ENCODE measurements at regions not wholly inside any gene's neighbourhood (a gene's known extent, or its start where the extent isn't known, plus 50 kb on each side); places are given as distances from the start of the nearest gene placed in this dataset.

DNA sequence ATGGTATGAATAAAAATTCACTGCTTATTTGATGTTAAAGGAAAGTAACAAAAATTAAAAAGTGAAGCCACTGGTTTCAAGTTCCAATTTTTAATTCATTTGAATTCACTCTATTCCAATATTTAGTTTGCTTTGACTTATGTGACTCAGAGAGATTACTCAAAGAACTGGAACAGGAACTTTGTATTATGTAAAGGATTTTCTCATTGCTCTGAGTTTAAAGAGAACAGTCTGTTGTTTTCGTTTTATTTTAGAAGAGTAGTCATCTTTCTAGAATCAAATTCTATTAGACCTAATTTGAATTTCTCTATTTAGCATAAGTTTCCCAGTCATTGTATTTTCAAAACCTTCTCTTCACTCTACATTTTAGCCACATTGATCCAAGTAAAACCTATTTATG lies 300.1 kb upstream of the SLC8A1 start:
- 16% methylated on average over 1 of the region's 1 CpG for WGBS (ENCODE audit: insufficient coverage, low coverage, low lambda C conversion rate, missing lambda C conversion rate)
- Histone ChIP-seq H3K4me3 (no peak overlapping the region), H3K36me3 (no peaks in the 10 kb centered on the region), H3K27me3 (no peaks in the 10 kb centered on the region), H3K9me3 (no peaks in the 10 kb centered on the region), H3K4me1 (no peaks in the 10 kb centered on the region), H3K27ac (no peak overlapping the region)
- no peak for DNase-seq
- no peak for ATAC-seq
- intact Hi-C loops (cut with DNase I), result no loop called here
- TF ChIP-seq POLR2A (IDR thresholded peaks at IDR 0.05), result no peak
- TF ChIP-seq, protein P1, sequence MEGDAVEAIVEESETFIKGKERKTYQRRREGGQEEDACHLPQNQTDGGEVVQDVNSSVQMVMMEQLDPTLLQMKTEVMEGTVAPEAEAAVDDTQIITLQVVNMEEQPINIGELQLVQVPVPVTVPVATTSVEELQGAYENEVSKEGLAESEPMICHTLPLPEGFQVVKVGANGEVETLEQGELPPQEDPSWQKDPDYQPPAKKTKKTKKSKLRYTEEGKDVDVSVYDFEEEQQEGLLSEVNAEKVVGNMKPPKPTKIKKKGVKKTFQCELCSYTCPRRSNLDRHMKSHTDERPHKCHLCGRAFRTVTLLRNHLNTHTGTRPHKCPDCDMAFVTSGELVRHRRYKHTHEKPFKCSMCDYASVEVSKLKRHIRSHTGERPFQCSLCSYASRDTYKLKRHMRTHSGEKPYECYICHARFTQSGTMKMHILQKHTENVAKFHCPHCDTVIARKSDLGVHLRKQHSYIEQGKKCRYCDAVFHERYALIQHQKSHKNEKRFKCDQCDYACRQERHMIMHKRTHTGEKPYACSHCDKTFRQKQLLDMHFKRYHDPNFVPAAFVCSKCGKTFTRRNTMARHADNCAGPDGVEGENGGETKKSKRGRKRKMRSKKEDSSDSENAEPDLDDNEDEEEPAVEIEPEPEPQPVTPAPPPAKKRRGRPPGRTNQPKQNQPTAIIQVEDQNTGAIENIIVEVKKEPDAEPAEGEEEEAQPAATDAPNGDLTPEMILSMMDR (IDR thresholded peaks at IDR 0.05), result no peak

DNA sequence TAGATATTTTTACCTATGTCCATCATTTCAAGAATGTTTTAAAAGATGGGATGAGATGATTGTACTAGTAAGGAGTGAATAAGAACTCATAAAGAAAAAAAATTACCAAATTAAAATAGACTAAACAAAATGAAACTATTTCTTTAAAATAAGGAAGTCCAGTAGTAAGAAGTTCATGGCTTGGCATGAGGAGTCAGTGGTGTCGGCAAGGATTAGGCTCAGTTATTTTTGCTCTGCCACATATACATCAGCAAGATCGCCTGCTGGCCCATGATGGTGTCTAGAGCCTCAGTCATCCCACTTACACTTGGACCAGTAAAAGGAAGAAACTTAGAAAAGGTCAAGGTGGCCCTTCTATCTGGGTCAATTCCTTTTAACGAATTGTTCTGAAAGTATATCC lies 300.9 kb upstream of the SLC8A1 start:
- Histone ChIP-seq H3K27ac (no peak overlapping the region), H3K9me3 (no peaks in the 10 kb centered on the region), H3K4me1 (no peaks in the 10 kb centered on the region), H3K36me3 (no peaks in the 10 kb centered on the region), H3K27me3 (no peaks in the 10 kb centered on the region), H3K4me3 (no peak overlapping the region)
- ATAC-seq (no peak), DNase-seq (no peak)
- intact Hi-C loops (cut with DNase I), result no loop called here
- WGBS (ENCODE audit: insufficient coverage, low coverage, low lambda C conversion rate, missing lambda C conversion rate), result 33% methylated on average over 2 of the region's 3 CpGs
- no peak for TF ChIP-seq POLR2A (IDR thresholded peaks at IDR 0.05)

DNA sequence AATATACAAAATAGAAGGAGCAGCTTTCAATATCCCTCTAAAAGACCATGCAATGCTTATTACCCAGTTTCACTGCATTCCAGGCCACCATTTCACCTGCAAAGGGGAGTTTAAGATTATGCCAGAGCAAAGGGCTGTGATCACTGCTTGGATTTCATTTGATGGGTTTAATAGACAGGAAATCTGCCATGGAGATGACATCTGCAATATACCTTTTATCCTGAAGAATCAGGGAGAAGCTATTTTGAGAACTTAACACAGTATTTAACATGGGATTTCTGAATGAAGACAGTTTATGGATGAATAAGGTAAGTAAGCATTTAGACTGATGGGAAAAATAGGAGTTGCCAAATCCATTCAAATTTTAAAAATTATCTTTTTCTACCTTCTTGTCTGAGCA lies 303.0 kb upstream of the SLC8A1 start:
- intact Hi-C loops (cut with DNase I), result no loop called here
- Histone ChIP-seq H3K4me1 (no peaks in the 10 kb centered on the region), H3K27ac (no peak overlapping the region), H3K27me3 (no peaks in the 10 kb centered on the region), H3K36me3 (no peaks in the 10 kb centered on the region), H3K4me3 (no peak overlapping the region), H3K9me3 (no peaks in the 10 kb centered on the region)
- no peak for DNase-seq
- no peak for TF ChIP-seq POLR2A (IDR thresholded peaks at IDR 0.05)
- TF ChIP-seq, protein P1 (IDR thresholded peaks at IDR 0.05), result no peak
- ATAC-seq, result no peak

DNA sequence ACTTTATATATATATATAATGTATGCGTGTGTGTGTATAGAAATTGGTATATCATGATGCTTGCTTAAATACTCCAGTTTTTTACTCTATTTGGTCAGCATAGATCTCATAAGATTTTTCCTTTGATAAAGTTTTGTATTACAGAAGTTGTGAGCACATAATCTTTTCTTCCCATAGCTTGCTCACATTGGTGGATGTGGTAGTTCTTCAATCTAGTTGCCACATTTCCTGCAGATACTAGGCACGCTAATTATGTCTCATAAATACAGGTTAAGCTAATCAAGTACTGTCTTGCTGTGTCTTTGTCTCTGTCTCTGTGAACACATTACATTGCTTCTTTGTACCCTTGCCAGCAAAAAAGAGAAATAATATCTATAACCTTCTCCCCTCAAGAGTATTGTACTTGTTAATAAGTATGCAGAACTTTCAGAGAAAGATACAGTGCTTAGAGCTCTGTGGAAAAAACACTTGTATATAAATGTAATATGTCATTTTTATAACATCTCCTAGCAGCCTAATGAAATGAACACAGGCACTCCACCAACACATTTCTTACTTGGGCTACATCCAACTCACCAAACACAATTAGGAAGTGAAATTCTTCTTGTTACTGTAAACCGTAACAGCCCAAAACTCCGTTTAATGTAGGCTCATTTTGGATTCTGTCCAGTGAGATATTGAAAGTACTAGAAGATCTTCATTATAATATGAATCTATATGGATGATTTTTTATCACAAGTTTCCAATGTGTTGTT lies 306.7 kb upstream of the SLC8A1 start:
- H3K27ac ChIP-seq, result no peak overlapping the region
- no peaks in the 10 kb centered on the region for H3K27me3 ChIP-seq
- intact Hi-C loops (cut with DNase I), result no loop called here
- H3K36me3 ChIP-seq, result no peaks in the 10 kb centered on the region
- TF ChIP-seq, protein P1 (IDR thresholded peaks at IDR 0.05), result no peak
- TF ChIP-seq POLR2A (IDR thresholded peaks at IDR 0.05), result no peak
- H3K4me3 ChIP-seq, result no peak overlapping the region
- no peak for DNase-seq
- peak in 1 of 4 donors; percentile 29 for ATAC-seq
- no peaks in the 10 kb centered on the region for H3K9me3 ChIP-seq
- no peaks in the 10 kb centered on the region for H3K4me1 ChIP-seq
- 24% methylated on average over 4 of the region's 4 CpGs for WGBS (ENCODE audit: insufficient coverage, low coverage, low lambda C conversion rate, missing lambda C conversion rate)

DNA sequence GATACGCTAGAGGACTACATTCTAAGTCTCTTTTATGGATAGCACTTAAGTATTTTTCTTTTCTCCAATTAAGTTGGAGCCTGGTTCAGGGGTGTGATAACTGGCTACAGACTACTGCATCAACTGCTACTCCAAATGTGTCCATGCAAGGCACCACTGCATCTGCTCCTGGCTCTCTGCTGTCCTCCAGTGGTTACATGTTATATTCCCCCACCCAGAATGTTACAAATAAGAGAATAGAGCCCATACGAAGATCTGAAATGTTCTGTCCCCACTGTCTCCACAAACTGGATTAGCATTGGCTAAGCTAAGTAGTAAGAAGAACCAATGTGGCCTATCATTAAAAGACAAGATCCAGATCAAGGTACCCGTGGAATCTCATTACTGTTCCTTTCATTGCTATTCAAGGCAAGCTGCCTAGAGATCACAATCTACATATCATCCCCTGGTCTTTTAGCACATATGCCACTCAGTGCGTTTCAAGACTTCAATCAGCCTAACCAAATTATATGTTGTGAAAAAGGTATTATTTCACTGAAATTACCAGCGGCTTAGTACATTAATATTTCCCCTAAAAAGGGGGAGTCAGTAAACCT lies 308.3 kb upstream of the SLC8A1 start:
- TF ChIP-seq, protein P1 (IDR thresholded peaks at IDR 0.05), result peak; percentile 45 to 59 (median 56)
- no peak for TF ChIP-seq POLR2A (IDR thresholded peaks at IDR 0.05)
- Histone ChIP-seq H3K27ac (no peak overlapping the region), H3K4me1 (no peaks in the 10 kb centered on the region), H3K9me3 (no peaks in the 10 kb centered on the region), H3K4me3 (no peak overlapping the region), H3K36me3 (no peaks in the 10 kb centered on the region), H3K27me3 (no peaks in the 10 kb centered on the region)
- ATAC-seq, result peak; percentile 53 to 81 (median 78)
- WGBS (ENCODE audit: insufficient coverage, low coverage, low lambda C conversion rate, missing lambda C conversion rate), result 27% methylated on average over 5 of the region's 5 CpGs
- DNase-seq, result no peak
- intact Hi-C loops (cut with DNase I), result no loop called here
